Tibial nerve (tissue), 4 donors: ENCODE measurements at regions not wholly inside any gene's neighbourhood (a gene's known extent, or its start where the extent isn't known, plus 50 kb on each side); places are given as distances from the start of the nearest gene placed in this dataset.

Experiments
- EP300 ChIP-seq, 2 donors: sonication (generic); formaldehyde crosslinking; IDR thresholded peaks; one replicate each; pipeline ENCODE4 v1.6.1; 2017; ENCODE audit warnings: antibody characterized with exemption in 2 of 2, mild to moderate bottlenecking in 1 of 2
- POLR2A ChIP-seq, 2 donors: fragments of 450-650 bp; IDR thresholded peaks; one replicate each; pipeline ENCODE4 v1.6.1; 2017; ENCODE audit warnings: antibody characterized with exemption in 2 of 2, mild to moderate bottlenecking in 2 of 2, moderate library complexity in 2 of 2
- TF ChIP-seq, protein P1 (sequence below), 5 experiments: fragments of 200-600 bp in 3 of 5; fragments of 450-650 bp in 2 of 5; sonication (generic) in 3 of 5; IDR thresholded peaks; one replicate each; pipeline ENCODE4 v1.5.1; 2016 to 2019; ENCODE audit warnings: antibody characterized with exemption in 5 of 5, mild to moderate bottlenecking in 3 of 5, moderate library complexity in 2 of 5

DNA sequence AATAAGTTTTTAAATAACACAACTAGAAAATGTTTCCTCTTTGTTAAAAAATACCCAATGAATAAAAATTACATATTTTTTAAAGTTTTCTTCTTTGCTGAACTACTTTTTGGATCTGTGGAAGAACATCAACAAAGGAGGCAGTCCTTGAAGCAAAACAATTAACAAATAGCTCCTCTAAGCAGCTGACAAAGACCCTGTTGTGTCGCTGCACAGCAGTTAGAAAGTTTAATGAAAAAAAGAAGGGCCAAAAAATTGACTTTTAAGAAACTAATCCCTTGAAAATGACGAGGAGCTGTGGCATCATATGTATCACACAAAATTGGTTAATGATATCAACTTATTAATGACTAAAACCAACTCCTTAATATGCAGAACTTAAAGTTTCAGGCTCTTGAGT lies 72.1 kb downstream of the SLITRK1 start:
- TF ChIP-seq, protein P1, sequence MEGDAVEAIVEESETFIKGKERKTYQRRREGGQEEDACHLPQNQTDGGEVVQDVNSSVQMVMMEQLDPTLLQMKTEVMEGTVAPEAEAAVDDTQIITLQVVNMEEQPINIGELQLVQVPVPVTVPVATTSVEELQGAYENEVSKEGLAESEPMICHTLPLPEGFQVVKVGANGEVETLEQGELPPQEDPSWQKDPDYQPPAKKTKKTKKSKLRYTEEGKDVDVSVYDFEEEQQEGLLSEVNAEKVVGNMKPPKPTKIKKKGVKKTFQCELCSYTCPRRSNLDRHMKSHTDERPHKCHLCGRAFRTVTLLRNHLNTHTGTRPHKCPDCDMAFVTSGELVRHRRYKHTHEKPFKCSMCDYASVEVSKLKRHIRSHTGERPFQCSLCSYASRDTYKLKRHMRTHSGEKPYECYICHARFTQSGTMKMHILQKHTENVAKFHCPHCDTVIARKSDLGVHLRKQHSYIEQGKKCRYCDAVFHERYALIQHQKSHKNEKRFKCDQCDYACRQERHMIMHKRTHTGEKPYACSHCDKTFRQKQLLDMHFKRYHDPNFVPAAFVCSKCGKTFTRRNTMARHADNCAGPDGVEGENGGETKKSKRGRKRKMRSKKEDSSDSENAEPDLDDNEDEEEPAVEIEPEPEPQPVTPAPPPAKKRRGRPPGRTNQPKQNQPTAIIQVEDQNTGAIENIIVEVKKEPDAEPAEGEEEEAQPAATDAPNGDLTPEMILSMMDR (IDR thresholded peaks at IDR 0.05): no peak
- TF ChIP-seq EP300 (IDR thresholded peaks at IDR 0.05) (no peak), POLR2A (IDR thresholded peaks at IDR 0.05) (no peak)
